GM12865 (cell line): ENCODE measurements at regions not wholly inside any gene's neighbourhood (a gene's known extent, or its start where the extent isn't known, plus 50 kb on each side); places are given as distances from the start of the nearest gene placed in this dataset.
A peak's percentile ranks its signal among the peaks of the same experiment; 100 is the strongest.
"Not testable (repeated sequence)": the region's sequence is repeated elsewhere in the genome, so short reads cannot be mapped to it uniquely, and the experiment has no call there.

Experiments used
- DNase-seq: peaks from one replicate; pipeline ENCODE4 v3.0.0; 2010; ENCODE audit warnings: low read depth
- H3K4me3 ChIP-seq: 2 replicates; pipeline ENCODE4 v1.5.1; 2011; ENCODE audit warnings: mild to moderate bottlenecking, low read depth, low read length, control low read depth
- TF ChIP-seq, protein P1 (sequence below): IDR thresholded peaks from 2 replicates; pipeline ENCODE4 v1.5.1; 2011; ENCODE audit warnings: low read length, control low read depth, low read depth, inconsistent platforms; ENCODE audit not compliant: insufficient read depth; ENCODE audit errors: missing control alignments

DNA sequence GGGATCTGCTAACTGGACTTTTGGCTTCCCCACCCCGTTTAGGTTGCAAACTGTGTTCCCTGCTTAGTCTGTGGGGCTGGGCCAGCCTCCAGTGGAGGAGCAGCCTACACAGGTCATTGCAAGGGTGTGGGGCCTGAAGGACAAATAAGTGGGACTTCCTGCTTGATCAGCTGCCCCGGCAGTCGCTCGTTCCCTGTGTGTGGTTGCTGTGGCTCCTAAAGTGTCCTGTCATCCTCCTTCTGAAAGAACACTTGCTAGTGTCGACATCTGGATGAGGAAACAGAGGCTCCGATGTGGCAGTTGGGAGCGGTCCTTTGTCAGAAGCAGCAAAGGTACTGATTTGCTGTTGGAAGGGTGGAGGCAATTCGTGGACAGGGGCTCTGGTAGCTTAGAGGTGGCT is 88.9 kb upstream of the TBCA start:
- TF ChIP-seq, protein P1, sequence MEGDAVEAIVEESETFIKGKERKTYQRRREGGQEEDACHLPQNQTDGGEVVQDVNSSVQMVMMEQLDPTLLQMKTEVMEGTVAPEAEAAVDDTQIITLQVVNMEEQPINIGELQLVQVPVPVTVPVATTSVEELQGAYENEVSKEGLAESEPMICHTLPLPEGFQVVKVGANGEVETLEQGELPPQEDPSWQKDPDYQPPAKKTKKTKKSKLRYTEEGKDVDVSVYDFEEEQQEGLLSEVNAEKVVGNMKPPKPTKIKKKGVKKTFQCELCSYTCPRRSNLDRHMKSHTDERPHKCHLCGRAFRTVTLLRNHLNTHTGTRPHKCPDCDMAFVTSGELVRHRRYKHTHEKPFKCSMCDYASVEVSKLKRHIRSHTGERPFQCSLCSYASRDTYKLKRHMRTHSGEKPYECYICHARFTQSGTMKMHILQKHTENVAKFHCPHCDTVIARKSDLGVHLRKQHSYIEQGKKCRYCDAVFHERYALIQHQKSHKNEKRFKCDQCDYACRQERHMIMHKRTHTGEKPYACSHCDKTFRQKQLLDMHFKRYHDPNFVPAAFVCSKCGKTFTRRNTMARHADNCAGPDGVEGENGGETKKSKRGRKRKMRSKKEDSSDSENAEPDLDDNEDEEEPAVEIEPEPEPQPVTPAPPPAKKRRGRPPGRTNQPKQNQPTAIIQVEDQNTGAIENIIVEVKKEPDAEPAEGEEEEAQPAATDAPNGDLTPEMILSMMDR: no peak
- H3K4me3 ChIP-seq: no peak overlapping the region
- no peak for DNase-seq

DNA sequence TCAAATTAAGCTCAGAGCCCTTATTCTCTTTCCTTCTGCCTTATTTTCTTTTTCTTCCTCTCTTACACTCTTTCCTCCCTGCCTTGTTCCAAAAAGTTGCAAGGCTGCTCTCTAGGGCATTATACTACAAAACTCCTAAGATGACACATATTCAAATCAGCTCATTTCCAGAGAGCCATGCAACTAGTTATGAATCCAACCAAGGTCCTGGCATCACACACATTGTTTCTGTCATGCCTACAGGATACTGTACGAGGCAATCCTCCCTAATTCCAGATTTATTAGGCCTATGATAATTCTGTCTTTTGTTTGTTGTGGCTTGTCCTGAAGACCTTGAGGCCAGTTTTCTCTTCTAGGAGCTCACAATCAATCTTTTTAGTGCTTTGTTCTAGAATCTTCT is 87.0 kb upstream of the TBCA start:
- DNase-seq: no peak
- no peak overlapping the region for H3K4me3 ChIP-seq
- TF ChIP-seq, protein P1: no peak

DNA sequence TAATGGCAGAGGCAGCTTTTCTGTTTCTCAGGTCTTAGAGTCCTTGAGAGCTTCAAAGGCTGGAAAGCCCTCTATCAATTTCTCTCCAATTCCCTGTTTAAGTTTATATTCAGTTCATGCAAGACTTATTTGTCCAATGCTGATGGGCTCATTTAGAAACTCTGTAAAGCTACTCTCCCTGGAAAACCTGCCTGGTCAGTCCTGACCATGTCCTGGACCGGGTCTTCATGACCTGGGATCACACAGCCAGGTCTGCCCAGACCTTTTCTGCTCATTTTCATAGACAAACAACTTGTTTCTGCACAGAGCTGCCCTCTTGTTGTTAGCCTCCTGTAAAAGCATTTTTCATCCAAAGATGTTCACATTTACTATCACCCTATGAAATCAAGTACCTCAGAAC is 85.4 kb upstream of the TBCA start:
- H3K4me3 ChIP-seq: no peak overlapping the region
- no peak for DNase-seq
- TF ChIP-seq, protein P1: no peak

DNA sequence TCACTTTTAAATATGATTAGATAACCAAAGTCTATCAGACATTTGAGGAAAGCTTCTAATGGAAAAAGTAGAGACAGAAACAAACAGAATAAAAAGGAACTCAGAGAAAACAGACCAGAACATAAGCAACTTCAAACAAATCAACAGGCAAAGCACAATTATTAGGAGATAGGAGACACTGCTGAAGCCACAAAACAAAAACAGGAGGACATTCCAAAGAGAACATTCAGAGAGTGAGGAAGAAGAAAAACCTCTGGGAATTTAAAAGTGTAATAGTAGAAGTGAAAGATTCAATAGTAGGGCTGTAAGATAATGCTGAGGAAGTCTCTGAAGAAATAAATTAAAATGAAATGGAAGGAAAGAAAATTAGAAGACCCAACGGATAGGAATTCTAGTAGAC is 83.2 kb upstream of the TBCA start:
- no peak overlapping the region for H3K4me3 ChIP-seq
- DNase-seq: no peak
- TF ChIP-seq, protein P1: no peak

DNA sequence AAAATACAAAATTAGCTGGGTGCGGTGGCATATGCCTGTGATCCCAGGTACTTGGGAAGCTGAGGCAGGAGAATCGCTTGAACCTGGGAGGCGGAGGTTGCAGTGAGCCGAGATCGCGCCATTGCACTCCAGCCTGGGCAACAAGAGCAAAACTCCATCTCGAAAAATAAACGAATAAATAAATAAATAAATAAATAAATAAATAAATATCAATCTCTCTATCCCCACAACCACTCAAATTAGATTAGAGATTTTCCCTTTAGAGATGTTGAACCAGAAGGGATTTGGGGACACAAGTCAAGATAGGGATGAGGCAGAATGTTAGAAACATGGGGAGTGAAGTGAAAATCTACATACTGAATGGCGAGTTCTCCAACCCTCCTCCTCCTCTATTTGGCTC is 82.5 kb upstream of the TBCA start:
- H3K4me3 ChIP-seq, DNase-seq: not testable (repeated sequence)

DNA sequence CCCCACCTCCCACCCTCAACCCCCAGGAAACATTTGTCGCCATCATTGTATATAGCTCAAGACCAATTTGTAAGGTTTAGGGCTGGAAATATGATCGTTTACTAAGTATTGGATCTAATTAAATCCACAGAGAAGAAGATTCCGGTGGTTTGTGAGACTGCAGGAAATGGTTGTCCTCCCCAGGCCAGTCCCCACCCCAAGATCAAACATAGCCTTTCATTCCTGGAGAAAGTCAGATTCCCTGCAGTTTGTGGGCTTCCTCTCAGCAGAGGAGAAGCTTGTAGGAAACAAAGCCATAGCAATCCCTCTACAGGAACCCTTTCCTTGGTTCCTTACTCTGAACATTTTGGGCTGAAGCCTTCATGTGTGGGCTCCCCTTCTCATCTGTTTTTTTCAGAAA is 79.2 kb upstream of the TBCA start:
- H3K4me3 ChIP-seq: no peak overlapping the region
- TF ChIP-seq, protein P1: no peak
- no peak for DNase-seq

DNA sequence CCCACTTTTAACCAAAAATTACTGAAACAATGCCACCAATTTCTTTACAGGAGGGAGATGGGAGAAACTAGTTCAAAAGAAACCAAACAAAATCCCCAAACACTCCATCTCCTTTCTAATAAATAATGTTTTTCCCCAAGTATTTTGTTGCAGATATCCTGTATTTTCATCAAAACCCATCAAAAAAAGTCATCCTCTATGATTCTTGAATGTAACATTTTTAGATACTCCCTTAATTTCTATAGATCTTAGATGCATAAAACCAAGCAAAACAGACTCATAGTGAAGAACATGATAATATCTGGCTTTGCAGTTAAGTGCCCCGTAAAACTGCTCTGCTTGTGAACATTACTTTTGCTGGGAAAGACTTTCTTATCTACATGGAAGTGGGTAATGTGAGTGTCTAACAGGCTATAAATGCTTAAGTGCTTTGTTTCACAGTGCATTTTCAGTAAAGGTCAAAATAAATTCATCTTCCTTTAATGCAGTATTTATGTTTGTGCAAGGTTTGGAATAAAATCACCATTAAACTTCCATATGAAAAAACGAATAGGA is 77.3 kb upstream of the TBCA start:
- DNase-seq: no peak
- TF ChIP-seq, protein P1: no peak
- peak overlapping the region; percentile 64; the same call in 1 of the 2 replicates for H3K4me3 ChIP-seq
